NCI-H2107 treated with DMSO at 0.1 percent for 48 hours (cell line): ENCODE measurements at regions not wholly inside any gene's neighbourhood (a gene's known extent, or its start where the extent isn't known, plus 50 kb on each side); places are given as distances from the start of the nearest gene placed in this dataset.

Experiments
- DNase-seq: peaks from one replicate; lab custom pipeline; 2025; ENCODE audit not compliant: unreplicated experiment; lab: John Stamatoyannopoulos, UW

DNA sequence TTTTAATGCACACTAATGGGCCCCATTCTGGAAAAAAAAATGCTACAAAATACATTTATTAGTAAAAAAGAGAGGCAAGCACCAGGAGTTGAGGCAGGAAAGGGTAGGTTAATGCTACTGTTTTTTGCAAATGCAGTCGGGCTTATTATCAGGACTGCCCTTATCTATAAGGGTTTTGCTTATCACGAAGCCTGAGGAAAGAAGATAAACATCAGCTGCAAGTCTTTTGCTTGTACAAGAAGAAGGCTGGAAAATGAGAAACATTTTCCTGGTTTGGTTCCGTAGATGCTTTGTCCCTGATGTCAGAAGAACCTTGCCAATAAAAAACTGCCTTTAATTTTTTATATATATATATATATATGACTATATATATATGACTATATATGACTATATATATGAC lies 189.3 kb upstream of the VGLL2 start:
- no peak for DNase-seq

DNA sequence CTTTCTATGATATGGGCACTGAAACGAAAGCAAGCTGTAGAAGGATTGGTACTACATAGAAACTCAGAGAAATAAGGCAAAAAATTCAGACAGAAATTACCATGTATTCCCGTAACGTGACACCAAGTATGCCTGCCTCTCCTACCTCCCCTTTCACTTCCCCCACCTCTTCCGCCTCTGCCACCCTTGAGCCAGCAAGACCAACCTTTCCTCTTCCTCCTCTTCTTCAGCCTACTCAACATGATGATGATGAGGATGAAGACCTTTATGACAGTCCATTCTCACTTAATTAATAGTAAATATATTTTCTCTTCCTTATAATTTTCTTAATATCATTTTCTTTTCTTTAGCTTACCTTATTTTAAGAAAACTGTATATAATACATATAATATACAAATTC lies 188.1 kb upstream of the VGLL2 start:
- no peak for DNase-seq

DNA sequence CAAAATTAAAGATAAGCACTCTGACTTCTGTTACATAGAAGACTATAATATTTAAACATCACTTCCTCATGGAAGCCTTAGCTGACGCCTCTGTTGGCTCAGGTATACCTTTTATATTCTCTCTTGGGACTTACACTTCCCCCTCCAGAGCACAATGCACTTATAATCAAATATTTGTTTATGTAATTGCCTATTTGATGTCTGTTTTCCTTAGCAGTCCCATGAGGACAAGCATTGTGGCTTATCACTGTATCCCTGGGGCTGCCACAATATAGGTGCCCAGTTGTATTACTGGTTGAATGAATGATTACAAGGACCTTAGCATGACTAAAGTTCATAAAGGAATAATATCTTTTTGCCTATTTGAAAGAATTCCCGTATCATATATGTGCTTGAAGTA lies 186.7 kb upstream of the VGLL2 start:
- peak; percentile 21 for DNase-seq

DNA sequence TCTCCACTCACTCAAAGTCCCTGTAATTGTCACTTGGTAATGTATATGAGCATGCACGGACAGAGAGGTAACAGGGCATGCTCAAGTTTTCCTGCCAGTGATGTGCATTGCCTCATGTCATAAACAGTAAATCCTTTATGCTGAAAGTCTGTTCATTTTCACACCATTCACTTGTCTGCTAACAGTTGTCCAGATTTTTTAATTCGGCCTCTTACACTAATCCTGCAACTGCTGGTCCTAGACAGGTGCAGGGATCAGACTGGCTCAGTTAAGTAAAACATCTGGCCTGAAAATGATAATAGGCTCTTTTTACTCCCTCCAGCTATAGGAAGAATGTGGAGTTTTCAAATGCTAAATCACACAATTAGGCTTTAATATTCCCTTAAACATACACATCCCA lies 185.4 kb upstream of the VGLL2 start:
- DNase-seq: no peak

DNA sequence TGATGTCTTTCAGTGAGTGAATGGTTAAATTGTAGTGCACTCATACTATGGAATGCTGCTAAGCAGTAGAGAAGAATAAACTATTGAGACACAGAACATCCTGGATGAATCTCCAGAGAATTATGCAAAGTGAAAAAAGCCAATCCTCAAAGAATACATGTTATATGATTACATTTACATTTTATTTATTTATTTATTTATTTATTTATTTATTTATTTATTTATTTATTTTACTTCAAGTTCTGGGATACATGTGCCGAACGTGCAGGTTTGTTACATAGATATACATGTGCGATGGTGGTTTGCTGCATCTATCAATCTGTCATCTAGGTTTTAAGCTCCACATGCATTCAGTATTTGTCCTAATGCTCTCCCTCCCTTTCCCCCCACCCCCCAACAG lies 175.8 kb upstream of the VGLL2 start:
- DNase-seq: no peak

DNA sequence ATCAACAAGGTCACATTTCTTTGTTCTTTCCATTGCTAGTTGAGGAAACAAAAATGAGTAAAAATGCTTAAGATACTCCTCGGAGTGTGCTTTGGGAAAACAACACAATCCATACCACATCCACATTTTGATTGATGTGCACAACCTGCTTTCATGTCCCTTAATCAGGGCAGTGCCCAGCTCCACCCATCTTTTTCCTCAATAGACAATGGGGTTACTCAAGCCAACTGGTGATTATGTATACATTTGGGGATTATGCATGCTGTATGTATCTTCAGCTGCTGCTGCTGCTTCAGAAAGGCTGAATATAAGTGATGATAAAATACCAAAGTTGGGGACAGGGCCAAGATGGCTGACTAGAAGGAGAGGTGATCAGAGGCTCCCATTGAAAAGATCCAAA lies 155.2 kb upstream of the VGLL2 start:
- DNase-seq: no peak

DNA sequence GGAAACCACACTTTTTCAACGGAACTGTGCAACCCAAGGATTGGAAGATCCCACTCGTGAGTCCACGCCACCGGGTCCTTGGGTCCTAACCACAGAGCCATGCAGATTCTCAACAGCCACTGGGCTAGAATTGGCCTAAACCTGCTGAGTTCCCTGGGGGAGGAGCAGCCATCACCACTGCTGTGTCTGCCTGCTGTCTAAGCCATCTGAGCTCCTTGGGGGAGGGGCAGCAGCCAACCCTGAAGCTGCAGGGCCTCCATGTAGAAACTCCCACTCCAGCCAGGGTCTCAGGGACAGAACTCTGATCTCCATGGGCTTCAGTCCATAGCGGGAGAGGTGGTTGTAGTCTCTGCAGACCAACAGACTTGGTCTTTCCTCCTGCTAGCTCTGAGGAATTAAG lies 154.6 kb upstream of the VGLL2 start:
- no peak for DNase-seq

DNA sequence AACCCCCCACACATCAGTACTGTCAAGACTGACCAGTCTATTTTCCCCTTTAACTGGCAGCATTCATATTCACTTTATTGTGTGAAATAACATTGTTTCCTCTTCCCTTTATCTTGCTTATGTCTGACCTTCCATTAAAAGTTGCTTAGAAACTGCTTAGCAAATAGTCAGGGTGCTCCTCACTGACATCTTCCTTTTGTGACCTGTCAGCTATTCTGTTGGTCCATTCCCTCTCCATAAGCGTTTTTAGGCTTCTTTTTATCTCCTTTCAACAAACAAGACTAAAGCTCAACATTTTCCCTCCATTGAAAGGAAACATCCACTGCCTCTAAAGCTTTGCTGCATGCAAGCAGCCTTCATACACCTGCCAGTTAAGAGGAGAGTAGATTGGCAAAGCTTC lies 147.7 kb upstream of the VGLL2 start:
- no peak for DNase-seq

DNA sequence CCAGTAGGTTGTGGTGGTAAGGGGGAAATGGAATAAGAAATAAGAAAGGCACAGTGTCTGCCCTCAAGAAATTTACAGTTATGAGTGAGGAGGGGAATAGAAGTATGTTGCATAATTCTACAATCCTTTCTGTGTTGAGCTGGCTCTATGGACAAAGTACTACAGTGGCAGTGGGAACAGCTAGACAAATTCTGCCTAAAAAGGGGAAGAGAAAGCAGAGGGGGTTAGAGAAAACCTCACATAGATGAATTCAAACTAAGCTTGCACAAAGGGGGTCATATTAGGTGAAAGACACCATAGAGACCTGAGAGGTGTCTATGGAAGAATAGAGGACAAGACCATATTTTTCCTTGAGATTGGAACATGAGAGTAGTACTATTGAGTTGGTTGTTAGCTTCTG lies 146.9 kb upstream of the VGLL2 start:
- DNase-seq: no peak

DNA sequence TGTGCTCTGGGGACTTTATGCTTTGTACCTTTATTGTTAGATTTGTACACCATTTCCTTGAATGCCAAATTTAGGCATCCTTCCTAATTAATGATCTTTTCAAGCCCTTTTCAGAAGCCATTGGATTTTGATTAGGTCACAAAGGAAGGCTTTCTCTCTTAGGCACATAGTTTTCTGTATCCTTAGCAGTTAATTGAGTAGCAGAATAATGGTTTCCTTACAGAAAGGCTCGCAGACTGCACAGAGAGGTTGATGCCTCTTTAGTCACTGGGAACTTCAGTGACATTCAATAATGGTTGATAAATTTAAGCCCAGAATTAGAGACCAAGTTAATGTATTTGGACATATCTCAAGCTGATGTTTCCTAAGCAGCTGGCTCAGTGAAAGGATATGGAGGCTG lies 139.1 kb upstream of the VGLL2 start:
- DNase-seq: no peak

DNA sequence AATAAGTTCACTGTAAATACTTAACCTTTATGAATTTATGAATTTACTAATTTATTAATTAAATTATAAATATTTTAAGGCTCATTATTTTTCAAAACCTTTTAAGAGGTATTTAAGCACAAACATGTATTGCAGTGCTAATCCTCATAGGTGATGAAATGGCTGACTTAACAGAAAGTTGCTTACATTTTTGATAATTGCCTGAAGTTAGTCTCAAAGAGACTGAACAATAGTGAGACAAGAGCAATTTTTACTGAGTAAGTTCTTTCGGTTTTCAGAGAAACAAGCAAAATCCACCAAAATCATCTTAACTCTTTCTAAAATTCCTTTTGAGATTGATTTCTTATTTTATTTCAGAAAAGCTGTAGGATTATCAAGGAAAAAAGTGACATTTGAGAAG lies 137.3 kb upstream of the VGLL2 start:
- DNase-seq: no peak

DNA sequence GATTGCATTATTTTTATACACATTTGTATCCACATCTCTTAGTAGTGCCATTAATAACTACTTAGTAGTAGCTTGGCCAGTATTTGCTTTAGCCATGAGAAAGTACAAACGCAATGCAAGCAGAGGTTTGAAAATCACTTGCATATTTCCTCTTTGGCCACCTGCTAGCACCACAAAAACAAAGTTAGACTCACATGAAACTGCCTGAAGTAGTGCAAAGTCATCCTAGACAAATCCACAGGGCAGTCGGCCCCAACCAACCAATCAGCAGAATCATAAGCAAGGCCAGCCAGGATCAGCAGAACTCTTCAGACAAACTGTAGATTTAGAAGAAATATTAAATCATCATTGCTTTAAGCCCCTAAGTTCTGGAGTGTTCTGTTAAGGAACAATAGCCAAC lies 135.2 kb upstream of the VGLL2 start:
- no peak for DNase-seq

DNA sequence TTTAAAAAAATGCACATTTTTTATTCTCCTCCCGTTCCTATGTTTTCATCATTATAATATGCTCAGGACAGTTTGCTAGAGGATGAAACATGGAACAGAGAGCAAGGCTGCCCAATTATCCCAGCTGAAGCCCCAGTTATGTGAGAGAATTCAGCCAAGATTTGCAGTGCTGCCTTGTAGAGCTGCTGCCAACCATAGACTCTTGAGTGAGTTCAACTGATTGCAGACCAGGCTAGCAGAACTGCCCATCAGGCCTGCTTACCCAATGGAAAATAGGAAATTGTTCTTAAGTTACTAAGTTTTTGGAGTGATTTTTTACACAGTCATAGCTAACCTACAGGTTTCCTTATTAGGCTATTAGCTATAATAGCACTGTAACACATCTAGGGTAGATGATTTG lies 128.7 kb upstream of the VGLL2 start:
- DNase-seq: no peak

DNA sequence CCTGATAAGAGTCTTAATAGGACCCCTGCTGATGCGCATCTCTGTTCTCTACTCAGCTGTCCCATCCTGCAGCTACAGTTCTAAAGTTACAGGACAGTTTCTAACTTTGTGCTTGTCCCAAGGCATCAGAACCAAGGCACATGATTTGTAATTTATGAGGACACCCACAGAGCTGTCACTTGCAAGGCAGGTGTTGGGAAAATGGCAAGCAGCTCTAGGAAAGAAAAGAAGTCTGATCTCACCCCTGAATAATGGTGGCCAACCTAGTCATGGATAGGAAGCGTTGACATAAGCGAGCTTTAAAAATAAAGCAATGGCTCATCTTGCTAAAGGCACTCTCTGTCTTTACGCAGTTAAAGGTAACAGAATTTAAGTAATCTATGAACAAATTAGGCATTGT lies 127.6 kb upstream of the VGLL2 start:
- no peak for DNase-seq

DNA sequence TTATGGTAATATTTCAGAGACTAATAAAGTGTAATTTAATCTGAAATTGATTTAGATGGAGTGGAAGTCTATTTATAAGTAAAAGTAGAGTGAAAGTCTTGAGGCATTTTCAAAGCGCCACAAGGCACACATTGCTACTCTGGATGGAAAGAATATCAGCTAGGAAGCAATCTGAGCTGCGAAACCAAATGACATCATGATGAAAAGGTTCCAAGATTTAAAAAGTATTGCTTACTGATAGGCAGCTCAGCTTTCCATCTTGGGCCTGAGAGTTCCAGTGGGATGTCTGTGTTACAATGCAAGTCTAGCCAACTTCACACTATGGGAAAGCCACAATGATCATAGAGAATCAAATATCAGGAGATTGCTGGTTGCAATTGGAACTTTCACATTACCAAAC lies 126.9 kb upstream of the VGLL2 start:
- DNase-seq: no peak

DNA sequence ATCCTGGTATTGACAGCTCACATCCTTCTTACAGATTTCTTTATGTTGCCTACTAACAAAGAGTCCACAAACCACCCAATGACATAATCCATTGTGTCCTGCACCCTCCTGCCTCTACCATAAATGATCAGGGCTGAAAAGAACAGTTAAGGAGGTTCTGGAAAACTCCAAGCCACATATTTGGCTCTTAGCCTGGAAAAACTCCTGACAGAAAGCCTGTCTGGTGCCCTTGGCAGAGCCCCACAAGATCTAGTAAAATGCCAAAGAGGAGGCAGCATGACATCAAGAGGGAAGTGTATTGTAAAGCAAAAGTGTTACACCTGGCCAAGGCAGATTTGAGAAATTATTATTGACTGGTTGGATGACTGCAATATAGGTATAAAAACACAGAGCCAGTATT lies 126.4 kb upstream of the VGLL2 start:
- no peak for DNase-seq

DNA sequence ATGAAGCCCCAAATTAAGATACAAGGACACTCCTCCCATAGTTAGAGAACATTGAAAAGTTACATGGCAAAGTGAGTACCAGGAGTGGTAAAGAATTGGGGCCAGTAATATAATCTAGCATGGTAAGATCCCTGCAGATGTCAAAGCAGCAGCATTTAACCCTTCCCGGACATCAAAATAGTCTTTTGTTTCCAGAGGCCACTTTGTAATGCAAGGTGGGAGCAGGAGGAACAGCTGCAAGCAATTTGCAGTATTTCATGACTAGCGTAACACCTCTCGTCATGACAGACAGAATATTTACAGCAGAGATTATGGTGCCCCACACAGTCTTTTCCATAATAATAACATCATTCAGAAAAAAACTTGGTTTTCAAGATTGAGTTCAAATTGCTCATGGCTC lies 123.2 kb upstream of the VGLL2 start:
- DNase-seq: no peak

DNA sequence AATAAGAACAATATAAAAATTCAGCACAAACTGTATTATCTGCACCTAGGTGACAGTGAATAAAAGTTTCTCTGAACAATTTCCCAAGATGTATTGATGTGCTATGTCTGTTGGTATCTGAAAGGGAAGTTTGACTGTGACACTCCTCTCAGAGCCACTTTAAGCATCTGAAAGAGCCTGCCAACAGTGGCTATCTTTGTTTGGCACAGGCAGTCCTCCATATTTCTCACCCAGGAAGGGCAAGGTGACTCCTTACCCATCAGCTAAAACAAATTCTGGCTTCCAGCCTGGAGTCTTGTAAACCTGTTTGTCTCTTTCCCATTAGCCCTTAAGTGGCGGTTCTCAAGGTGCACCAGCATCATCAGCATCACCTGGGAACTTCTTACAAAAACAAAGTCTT lies 122.4 kb upstream of the VGLL2 start:
- DNase-seq: no peak

DNA sequence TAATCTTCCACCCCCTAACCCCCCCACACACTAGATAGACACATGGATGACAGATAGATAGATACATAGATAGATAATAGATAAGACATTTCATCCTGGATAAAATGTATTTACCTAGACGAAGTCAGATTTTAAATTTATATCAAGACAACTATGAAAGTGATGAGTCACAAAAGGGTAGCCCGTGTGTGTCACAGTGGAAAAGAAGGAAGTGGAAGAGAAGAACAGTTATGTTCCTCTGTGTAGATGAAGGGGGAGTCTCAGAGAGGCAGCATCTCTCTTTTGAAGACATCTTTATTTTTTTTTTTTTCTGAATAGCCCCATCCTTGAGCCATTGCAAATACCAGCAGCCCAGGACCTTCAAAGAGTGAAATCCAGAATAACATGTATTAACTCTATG lies 121.7 kb upstream of the VGLL2 start:
- no peak for DNase-seq

DNA sequence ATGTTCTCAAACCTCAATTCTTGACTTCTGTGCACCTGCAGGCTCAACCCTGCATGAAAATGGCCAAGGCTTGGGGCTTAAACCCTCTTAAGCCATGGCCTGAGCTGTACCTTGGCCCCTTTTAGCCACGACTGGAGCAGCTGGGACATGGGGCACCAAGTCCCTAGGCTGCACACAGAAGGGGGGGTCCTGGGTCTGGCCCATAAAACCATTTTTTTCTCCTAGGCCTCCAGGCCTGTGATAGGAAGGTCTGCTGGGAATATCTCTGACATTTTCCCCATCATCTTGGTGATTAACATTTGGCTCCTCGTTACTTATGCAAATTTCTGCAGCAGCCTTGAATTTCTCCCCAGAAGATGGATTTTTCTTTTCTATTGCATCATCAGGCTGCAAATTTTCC lies 119.4 kb upstream of the VGLL2 start:
- no peak for DNase-seq

DNA sequence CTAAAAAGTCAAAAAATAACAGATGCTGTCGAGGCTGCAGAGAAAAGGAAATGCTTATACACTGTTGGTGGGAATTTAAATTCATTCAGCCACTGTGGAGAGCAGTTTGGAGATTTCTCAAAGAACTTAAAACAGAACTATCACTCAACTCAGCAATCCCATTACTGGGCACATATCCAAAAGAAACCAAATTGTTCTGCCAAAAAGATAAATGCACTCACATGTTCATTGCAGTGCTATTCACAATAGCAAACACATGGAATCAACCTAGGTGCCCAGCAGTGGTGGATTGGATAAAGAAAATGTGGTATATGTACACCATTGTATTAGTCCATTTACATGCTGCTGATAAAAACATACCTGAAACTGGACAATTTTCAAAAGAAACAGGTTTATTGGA lies 116.0 kb upstream of the VGLL2 start:
- DNase-seq: no peak

DNA sequence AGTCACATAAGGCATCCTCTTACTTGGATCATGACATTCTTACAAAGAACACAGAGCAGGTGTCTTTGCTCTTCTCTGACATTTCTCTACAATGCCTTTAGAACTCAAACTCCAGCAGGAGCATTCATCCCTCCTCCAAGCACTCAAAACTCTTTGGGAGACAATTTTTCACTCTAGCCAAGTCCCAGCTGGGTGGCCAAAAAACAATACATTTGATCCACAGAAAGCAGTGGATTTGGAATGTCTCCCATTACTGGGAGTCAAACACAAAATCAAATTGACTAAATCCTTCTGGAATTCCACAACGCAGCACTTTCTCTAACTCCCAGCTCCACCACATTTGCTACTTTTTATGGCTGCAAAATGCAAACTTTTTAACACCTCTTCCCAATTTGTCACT lies 108.6 kb upstream of the VGLL2 start:
- DNase-seq: no peak

DNA sequence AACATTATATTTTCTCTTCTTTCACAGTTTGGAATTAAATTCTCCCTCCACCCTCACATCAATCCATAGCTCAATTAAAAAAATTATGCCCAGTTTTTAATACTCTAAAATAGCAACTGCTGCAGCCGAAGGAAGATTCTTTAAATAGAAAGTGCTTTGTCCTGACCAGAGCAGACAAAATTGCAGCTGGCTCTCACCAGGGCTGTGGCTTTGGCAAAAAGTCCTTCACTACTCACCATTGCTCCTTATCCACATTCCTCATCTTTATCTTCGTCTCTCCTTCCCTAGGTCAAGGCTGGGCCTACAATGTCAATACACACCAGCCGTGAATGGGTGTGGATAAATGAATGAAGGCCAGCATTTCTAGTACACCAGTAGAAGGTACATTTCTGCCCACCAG lies 107.9 kb upstream of the VGLL2 start:
- DNase-seq: no peak

DNA sequence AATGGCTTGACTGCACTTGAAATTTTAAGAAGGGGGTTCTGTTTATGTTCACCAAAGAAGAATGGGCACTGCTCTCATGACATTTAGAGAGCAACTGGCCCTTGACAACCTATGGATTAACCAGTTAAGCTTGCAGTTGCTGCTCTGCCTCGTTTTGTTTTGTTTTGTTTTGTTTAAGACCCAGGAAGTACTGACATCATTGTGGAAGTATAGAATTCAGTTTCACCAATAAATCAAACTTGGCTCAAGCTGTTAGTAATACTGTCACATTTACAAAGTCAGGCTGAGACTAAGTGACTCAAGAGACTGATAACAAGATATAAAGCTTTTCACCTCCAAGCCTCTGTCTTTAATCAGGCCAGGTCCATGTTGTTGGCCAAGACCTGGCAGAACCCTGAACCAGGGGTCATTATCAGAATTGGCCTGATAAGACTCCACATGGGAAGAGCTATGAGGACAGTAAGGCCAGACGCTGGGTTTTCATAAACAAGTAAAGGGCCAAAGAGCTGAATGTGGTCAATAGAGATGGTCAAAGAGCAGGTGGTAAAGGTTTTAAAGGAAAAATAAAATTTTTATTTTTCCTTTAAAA lies 99.4 kb upstream of the VGLL2 start:
- DNase-seq: no peak
